Mesothelial cell of epicardium (in vitro differentiated cells): ENCODE measurements at regions not wholly inside any gene's neighbourhood (a gene's known extent, or its start where the extent isn't known, plus 50 kb on each side); places are given as distances from the start of the nearest gene placed in this dataset.

ENCODE experiments used
- DNase-seq, 2 experiments: peaks; one replicate each; pipeline ENCODE4 v3.0.0; 2021; ENCODE audit warnings: low spot score in 2 of 2; ENCODE audit not compliant: unreplicated experiment in 2 of 2
- H3K27ac Mint-ChIP-seq: 2 replicates; pipeline ENCODE4 v1.8.0; 2021; ENCODE audit warnings: mixed read lengths
- H3K27me3 Mint-ChIP-seq: 2 replicates; pipeline ENCODE4 v1.8.0; 2021; ENCODE audit warnings: low read depth, mixed read lengths
- H3K36me3 Mint-ChIP-seq: 2 replicates; pipeline ENCODE4 v1.8.0; 2021; ENCODE audit warnings: mixed read lengths
- H3K4me1 Mint-ChIP-seq: 2 replicates; pipeline ENCODE4 v1.8.0; 2021; ENCODE audit warnings: mixed read lengths
- H3K4me3 Mint-ChIP-seq: 2 replicates; pipeline ENCODE4 v1.8.0; 2021; ENCODE audit warnings: mild to moderate bottlenecking, moderate library complexity, mixed read lengths
- H3K9me3 Mint-ChIP-seq: 2 replicates; pipeline ENCODE4 v1.8.0; 2021; ENCODE audit warnings: mixed read lengths
- TF ChIP-seq, protein P1 (sequence below): fragments of 200-600 bp; sonication (generic); IDR thresholded peaks from one replicate; pipeline ENCODE4 v1.5.0; 2021; ENCODE audit warnings: antibody characterized with exemption; ENCODE audit not compliant: unreplicated experiment

DNA sequence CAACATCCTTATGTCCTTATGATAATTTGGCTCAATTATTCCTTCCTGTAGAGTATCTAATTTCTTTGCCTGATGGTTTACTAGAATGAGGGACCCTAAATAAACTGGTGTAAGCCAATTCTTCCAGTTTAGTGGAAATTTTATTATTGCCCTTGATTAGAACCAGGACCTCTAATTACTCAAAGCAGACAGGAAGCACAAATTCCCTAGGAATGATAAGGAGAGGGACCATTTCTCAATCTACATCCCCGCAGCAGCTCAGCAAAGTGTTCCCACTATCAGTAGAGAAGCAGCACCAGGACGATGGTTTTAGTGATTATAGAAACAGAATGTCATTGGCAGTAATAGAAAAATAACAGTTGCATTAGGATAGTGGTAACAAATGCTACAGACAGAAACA lies 97.1 kb downstream of the PLPPR4 start:
- no peaks in the 10 kb centered on the region for H3K36me3 Mint-ChIP-seq

DNA sequence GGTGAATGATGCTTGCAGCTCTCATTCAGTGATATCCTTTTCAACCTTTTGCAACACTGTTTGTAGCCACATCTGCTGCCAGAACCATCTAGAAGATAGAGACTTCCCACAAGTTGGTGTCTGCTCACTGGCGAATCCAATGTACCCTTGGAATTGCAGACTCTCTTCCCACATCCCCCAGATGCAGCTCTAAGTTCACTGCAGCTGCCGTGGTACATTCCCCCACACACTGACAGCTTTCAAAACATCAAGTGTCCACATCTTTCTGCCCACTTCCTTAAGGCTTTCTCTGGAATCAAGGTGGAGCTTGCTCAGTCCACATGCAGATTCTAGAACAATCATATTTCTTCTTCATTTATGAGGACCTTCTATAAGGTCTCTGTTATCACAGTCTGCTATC lies 99.2 kb downstream of the PLPPR4 start:
- H3K27me3 Mint-ChIP-seq: no peaks in the 10 kb centered on the region
- DNase-seq: no peak
- H3K27ac Mint-ChIP-seq: no peak overlapping the region
- H3K9me3 Mint-ChIP-seq: no peaks in the 10 kb centered on the region
- no peaks in the 10 kb centered on the region for H3K36me3 Mint-ChIP-seq
- no peak overlapping the region for H3K4me3 Mint-ChIP-seq
- TF ChIP-seq, protein P1, sequence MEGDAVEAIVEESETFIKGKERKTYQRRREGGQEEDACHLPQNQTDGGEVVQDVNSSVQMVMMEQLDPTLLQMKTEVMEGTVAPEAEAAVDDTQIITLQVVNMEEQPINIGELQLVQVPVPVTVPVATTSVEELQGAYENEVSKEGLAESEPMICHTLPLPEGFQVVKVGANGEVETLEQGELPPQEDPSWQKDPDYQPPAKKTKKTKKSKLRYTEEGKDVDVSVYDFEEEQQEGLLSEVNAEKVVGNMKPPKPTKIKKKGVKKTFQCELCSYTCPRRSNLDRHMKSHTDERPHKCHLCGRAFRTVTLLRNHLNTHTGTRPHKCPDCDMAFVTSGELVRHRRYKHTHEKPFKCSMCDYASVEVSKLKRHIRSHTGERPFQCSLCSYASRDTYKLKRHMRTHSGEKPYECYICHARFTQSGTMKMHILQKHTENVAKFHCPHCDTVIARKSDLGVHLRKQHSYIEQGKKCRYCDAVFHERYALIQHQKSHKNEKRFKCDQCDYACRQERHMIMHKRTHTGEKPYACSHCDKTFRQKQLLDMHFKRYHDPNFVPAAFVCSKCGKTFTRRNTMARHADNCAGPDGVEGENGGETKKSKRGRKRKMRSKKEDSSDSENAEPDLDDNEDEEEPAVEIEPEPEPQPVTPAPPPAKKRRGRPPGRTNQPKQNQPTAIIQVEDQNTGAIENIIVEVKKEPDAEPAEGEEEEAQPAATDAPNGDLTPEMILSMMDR: no peak
- H3K4me1 Mint-ChIP-seq: peaks cover 3% of the 10 kb centered on the region

More for the DNA sequence above, 97.1 kb downstream of the PLPPR4 start:
- TF ChIP-seq, protein P1: no peak
- DNase-seq: no peak
- Mint-ChIP-seq H3K27me3 (no peaks in the 10 kb centered on the region), H3K4me1 (peaks cover 3% of the 10 kb centered on the region), H3K4me3 (no peak overlapping the region), H3K27ac (no peak overlapping the region), H3K9me3 (no peaks in the 10 kb centered on the region)

DNA sequence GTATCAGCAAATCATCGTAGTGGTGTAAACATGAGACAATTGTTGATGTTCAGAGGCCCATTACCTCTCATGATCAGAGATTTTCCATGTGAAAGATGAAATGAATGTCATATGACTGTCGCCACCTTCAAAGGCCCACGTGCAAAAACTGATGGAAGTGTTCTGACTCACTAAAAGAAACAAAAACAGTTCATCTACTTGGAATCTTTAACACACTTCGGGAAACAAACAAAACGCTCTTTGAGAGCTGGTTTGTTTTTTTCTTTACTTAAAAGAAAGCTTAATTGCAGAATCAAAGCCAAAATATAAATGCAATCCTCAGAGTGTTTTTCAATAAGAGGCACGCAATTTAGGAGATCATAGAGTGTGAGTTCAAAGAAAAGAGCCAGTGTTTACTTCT lies 100.8 kb downstream of the PLPPR4 start:
- TF ChIP-seq, protein P1: no peak
- Mint-ChIP-seq H3K36me3 (no peaks in the 10 kb centered on the region), H3K4me3 (no peak overlapping the region)

DNA sequence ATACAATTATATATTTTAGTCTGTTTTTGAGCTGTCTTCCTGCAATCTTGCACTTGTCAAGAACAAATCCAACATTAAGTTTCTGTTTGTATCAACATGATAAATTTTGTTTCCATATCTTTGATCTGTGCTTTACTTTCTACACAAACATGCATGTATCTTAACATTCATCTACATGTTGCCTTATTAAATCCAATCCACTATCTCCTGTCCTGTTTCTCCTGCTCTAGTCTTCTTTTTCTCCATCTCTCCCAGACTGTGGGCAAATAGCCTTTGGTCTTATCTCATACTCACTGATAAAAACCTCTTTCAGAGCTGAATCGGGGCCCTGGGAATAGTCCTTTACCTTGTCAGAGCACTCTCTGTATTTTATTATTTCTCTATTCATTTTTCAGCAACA lies 101.3 kb downstream of the PLPPR4 start:
- peaks cover 3% of the 10 kb centered on the region for H3K4me1 Mint-ChIP-seq
- no peaks in the 10 kb centered on the region for H3K27me3 Mint-ChIP-seq
- no peaks in the 10 kb centered on the region for H3K9me3 Mint-ChIP-seq
- no peak overlapping the region for H3K4me3 Mint-ChIP-seq
- H3K36me3 Mint-ChIP-seq: no peaks in the 10 kb centered on the region
- TF ChIP-seq, protein P1: no peak
- no peak overlapping the region for H3K27ac Mint-ChIP-seq
- no peak for DNase-seq

More for the DNA sequence above, 100.8 kb downstream of the PLPPR4 start:
- no peak overlapping the region for H3K27ac Mint-ChIP-seq
- H3K9me3 Mint-ChIP-seq: no peaks in the 10 kb centered on the region
- DNase-seq: no peak
- H3K27me3 Mint-ChIP-seq: no peaks in the 10 kb centered on the region
- H3K4me1 Mint-ChIP-seq: peaks cover 3% of the 10 kb centered on the region

GRCh38 chr1:99369154-99369553 lies 104.9 kb downstream of the PLPPR4 start:
- TF ChIP-seq, protein P1: no peak
- Mint-ChIP-seq H3K27me3 (no peaks in the 10 kb centered on the region), H3K27ac (no peak overlapping the region), H3K36me3 (no peaks in the 10 kb centered on the region), H3K4me3 (no peak overlapping the region), H3K4me1 (peaks cover 3% of the 10 kb centered on the region), H3K9me3 (no peaks in the 10 kb centered on the region)
- DNase-seq: no peak

GRCh38 chr1:99370476-99370875 lies 106.2 kb downstream of the PLPPR4 start:
- Mint-ChIP-seq H3K36me3 (no peaks in the 10 kb centered on the region), H3K4me1 (peaks cover 2% of the 10 kb centered on the region), H3K9me3 (no peaks in the 10 kb centered on the region), H3K4me3 (no peak overlapping the region), H3K27ac (no peak overlapping the region), H3K27me3 (no peaks in the 10 kb centered on the region)
- DNase-seq: no peak
- TF ChIP-seq, protein P1: no peak
